Nephron (organoid): ENCODE measurements at regions not wholly inside any gene's neighbourhood (a gene's known extent, or its start where the extent isn't known, plus 50 kb on each side); places are given as distances from the start of the nearest gene placed in this dataset.

Experiments used
- H3K27ac Mint-ChIP-seq, 3 experiments: 2 replicates each; pipeline ENCODE4 v1.8.0; 2020; ENCODE audit warnings: mixed read lengths in 3 of 3, mild to moderate bottlenecking in 2 of 3, moderate library complexity in 1 of 3
- H3K27me3 Mint-ChIP-seq: 2 replicates; pipeline ENCODE4 v1.8.0; 2021; ENCODE audit warnings: low read depth, mild to moderate bottlenecking, moderate library complexity, mixed read lengths
- H3K36me3 Mint-ChIP-seq: 2 replicates; pipeline ENCODE4 v1.8.0; 2020; ENCODE audit warnings: low read depth, mixed read lengths
- H3K4me1 Mint-ChIP-seq: 2 replicates; pipeline ENCODE4 v1.8.0; 2020; ENCODE audit warnings: mixed read lengths
- H3K4me3 Mint-ChIP-seq, 3 experiments: 2 replicates each; pipeline ENCODE4 v1.8.0; 2020; ENCODE audit warnings: mild to moderate bottlenecking in 3 of 3, mixed read lengths in 3 of 3, moderate library complexity in 2 of 3
- H3K9me3 Mint-ChIP-seq: 2 replicates; pipeline ENCODE4 v1.8.0; 2020; ENCODE audit warnings: mixed read lengths
- TF ChIP-seq, protein P1 (sequence below), 3 experiments: fragments of 200-600 bp; sonication (generic); IDR thresholded peaks; one replicate each; pipeline ENCODE4 v1.5.0; 2021; ENCODE audit warnings: antibody characterized with exemption in 3 of 3; ENCODE audit not compliant: unreplicated experiment in 3 of 3

DNA sequence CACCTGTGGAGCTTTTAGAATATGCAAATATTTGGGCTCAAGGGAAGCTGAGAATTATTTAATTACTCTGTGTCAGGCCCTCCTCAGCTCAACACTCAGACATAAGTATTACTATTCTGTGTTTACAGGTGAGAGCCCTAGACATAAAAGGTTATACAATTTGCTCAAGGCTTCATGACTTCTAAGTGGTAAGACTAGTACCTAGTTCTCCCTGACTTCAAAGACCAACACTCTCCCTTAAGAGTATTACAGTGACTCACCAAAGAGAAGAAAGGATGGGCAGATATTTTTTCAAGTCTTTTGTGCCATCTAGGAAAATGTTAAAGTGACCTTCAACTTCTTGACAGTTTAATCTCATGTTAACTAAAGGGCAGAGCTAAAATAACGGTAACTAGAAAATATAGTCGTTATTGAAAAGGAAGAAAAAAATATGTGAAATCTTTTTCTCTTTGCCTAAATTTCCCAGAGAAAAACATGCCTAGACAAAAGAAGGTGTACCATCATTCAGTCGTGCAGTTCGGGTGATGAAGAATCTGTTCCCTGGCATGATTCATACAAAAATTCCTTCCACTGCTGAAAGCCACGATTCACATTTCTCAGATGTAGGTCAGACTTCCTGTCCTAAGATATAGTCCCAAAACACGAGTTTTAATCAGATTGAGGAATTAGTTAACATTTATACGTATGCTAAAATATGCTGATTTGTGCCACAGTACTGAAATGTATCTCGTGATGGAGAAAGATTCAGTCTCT, 849.1 kb upstream of the API5 start:
- Mint-ChIP-seq H3K9me3 (no peaks in the 10 kb centered on the region), H3K27me3 (no peaks in the 10 kb centered on the region), H3K4me1 (peaks cover 25% of the 10 kb centered on the region), H3K27ac (no peak overlapping the region), H3K4me3 (no peak overlapping the region), H3K36me3 (no peaks in the 10 kb centered on the region)
- TF ChIP-seq, protein P1, sequence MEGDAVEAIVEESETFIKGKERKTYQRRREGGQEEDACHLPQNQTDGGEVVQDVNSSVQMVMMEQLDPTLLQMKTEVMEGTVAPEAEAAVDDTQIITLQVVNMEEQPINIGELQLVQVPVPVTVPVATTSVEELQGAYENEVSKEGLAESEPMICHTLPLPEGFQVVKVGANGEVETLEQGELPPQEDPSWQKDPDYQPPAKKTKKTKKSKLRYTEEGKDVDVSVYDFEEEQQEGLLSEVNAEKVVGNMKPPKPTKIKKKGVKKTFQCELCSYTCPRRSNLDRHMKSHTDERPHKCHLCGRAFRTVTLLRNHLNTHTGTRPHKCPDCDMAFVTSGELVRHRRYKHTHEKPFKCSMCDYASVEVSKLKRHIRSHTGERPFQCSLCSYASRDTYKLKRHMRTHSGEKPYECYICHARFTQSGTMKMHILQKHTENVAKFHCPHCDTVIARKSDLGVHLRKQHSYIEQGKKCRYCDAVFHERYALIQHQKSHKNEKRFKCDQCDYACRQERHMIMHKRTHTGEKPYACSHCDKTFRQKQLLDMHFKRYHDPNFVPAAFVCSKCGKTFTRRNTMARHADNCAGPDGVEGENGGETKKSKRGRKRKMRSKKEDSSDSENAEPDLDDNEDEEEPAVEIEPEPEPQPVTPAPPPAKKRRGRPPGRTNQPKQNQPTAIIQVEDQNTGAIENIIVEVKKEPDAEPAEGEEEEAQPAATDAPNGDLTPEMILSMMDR (IDR thresholded peaks at IDR 0.05; ENCODE audit: unreplicated experiment in 3 of 3), result no peak

DNA sequence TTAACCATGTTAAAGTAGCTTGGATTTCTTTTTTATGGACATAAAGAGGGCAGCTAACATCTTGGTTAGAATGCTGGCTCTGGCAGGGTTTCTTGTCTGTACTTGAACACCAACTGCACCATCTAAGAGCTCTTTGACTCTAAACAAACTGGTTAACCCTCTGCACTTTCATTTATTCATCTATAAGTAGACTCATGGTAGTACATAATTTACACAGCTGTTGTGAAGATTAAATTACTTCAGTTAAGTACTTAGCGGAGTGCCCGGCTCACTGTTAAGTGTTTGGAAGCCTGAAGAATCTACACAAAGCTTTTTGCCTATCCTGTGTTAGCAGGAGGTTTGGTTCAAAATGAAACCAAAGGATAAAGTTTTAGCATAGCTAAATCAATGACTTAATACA, 846.2 kb upstream of the API5 start:
- TF ChIP-seq, protein P1 (IDR thresholded peaks at IDR 0.05; ENCODE audit: unreplicated experiment in 3 of 3), result no peak
- Mint-ChIP-seq H3K4me1 (peaks cover 25% of the 10 kb centered on the region), H3K27me3 (no peaks in the 10 kb centered on the region), H3K27ac (peak overlapping the region in 2 of 3 experiments; percentile 1 to 29), H3K36me3 (no peaks in the 10 kb centered on the region), H3K4me3 (no peak overlapping the region), H3K9me3 (no peaks in the 10 kb centered on the region)

DNA sequence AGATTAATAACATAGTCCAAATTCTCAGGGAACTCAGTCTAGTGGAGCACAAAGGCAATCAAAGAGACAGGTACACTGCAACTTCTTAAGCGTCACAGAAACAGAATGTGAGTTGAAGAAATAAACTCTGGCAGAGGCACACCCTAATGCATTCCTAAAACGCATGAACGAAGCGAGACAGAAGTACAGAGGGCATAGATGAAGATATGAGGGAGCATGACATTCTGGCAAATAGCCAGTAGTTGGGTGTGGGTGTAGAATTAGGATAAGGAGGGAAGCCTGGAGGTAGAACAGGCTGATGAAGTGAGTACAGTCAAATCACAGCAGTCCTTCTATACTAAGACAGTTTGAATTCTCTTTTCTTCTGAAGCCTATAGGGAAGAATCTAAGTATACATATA, 838.7 kb upstream of the API5 start:
- Mint-ChIP-seq H3K27ac (no peak overlapping the region), H3K9me3 (peaks cover 3% of the 10 kb centered on the region), H3K4me1 (no peaks in the 10 kb centered on the region), H3K4me3 (no peak overlapping the region), H3K27me3 (no peaks in the 10 kb centered on the region), H3K36me3 (no peaks in the 10 kb centered on the region)
- TF ChIP-seq, protein P1 (IDR thresholded peaks at IDR 0.05; ENCODE audit: unreplicated experiment in 3 of 3), result no peak

DNA sequence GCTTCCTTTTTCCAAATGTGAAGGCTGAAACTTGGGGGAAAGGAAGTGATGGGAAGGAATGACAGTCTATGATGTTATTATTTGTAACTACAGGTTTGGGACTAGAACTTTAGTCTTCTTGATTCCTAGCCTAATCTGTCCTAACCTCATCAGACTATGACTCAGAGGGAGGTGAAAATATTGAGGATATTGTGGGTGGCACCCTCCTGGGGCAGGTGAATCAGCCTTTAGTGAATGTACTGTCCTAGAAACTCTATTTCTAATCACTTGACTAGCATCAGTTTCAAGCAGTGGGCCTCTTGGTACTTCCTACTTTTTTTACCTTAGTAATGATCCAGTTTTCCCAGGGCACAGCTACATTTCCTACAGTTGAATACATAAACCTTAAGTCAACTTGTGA, 829.0 kb upstream of the API5 start:
- TF ChIP-seq, protein P1 (IDR thresholded peaks at IDR 0.05; ENCODE audit: unreplicated experiment in 3 of 3), result no peak
- H3K36me3 Mint-ChIP-seq, result no peaks in the 10 kb centered on the region
- H3K27me3 Mint-ChIP-seq, result peaks cover 10% of the 10 kb centered on the region

DNA sequence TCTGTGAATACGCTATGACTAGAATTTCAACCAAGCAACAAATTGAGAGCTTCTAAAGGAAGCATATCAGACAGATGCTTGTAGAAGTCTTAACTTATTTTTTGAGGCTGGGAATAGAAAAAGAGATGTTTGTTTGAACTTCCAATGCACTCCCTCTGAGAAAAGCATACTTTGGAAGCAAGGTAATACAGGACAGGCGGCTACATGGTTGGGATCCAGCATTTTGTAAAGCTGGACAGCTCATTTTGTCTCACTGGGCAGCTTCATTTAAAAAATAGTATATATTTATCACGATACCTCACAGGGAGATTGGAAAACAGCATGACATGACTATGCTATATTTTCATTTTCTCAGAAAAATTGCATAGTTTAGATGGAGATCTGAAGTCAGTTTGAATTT, 821.3 kb upstream of the API5 start:
- no peak overlapping the region for H3K4me3 Mint-ChIP-seq
- TF ChIP-seq, protein P1 (IDR thresholded peaks at IDR 0.05; ENCODE audit: unreplicated experiment in 3 of 3), result no peak
- no peaks in the 10 kb centered on the region for H3K27me3 Mint-ChIP-seq
- peaks cover 7% of the 10 kb centered on the region for H3K4me1 Mint-ChIP-seq
- H3K36me3 Mint-ChIP-seq, result no peaks in the 10 kb centered on the region
- H3K27ac Mint-ChIP-seq, result peak overlapping the region in 1 of 3 experiments; percentile 25
- H3K9me3 Mint-ChIP-seq, result peaks cover 4% of the 10 kb centered on the region

More for the DNA sequence above, 829.0 kb upstream of the API5 start:
- Mint-ChIP-seq H3K4me3 (no peak overlapping the region), H3K9me3 (peaks cover 28% of the 10 kb centered on the region), H3K4me1 (no peaks in the 10 kb centered on the region), H3K27ac (no peak overlapping the region)

DNA sequence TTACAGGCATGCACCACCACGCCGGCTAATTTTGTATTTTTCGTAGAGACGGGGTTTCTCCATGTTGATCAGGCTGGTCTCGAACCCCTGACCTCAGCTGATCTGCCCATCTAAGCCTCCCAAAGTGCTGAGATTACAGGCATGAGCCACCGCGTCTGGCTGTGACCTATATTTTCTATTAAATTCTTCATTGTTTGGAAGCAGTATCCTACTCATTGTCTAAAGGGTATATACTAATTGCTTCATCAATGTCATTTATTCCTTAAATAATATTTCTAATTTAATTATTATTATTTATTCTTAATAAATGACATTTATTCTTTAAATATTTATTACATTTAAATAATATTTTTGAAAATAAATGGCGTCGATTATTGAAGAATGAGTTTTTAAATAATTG, 817.3 kb upstream of the API5 start:
- no peaks in the 10 kb centered on the region for H3K27me3 Mint-ChIP-seq
- TF ChIP-seq, protein P1 (IDR thresholded peaks at IDR 0.05; ENCODE audit: unreplicated experiment in 3 of 3), result no peak
- no peak overlapping the region for H3K4me3 Mint-ChIP-seq
- H3K27ac Mint-ChIP-seq, result no peak overlapping the region
- H3K36me3 Mint-ChIP-seq, result no peaks in the 10 kb centered on the region
- H3K9me3 Mint-ChIP-seq, result no peaks in the 10 kb centered on the region
- peaks cover 7% of the 10 kb centered on the region for H3K4me1 Mint-ChIP-seq
